GM18861 (cell line): ENCODE measurements at regions not wholly inside any gene's neighbourhood (a gene's known extent, or its start where the extent isn't known, plus 50 kb on each side); places are given as distances from the start of the nearest gene placed in this dataset.

ENCODE experiments used
- ATAC-seq: cut with Tn5 transposase; IDR thresholded peaks from one replicate; pipeline ENCODE4 v1.9.1; 2021; ENCODE audit not compliant: unreplicated experiment

DNA sequence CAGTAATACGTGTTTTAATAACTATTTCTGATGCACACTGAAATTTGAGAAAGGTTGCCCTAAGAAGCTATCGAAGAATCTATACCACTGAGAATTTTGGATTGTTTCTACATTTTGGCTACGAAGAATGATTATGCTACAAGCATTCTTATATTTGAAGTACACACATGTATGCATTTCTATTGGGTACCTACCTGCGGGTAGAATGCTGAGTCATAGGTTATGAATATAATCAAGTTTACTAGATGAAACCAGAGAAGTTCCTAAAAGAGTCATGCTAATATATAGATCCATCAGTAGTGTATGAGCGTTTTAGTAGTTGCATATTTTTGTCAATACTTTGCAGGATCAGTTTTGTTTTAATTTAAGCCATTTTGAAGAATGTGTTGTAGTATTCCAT, 62.0 kb upstream of the PCDH20 start:
- no peak for ATAC-seq

DNA sequence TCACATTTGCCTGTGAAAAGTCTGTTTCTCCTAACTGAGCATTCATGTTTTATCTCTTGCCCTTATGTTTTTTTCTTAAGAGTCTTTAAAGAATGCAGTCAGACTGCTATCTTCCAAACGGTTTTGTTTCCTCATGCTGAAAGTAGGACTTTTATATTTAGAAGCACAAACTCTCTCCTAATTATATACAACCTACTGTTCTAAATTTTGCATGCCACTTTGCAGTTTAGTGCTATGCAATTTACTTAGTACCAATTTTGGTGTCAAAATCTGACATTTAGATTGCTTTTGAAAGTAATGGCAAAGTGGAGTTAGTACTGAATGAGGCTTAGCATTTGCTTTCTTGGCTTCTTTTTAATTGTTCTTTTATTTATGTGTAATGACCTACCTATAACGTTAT, 55.1 kb upstream of the PCDH20 start:
- no peak for ATAC-seq

DNA sequence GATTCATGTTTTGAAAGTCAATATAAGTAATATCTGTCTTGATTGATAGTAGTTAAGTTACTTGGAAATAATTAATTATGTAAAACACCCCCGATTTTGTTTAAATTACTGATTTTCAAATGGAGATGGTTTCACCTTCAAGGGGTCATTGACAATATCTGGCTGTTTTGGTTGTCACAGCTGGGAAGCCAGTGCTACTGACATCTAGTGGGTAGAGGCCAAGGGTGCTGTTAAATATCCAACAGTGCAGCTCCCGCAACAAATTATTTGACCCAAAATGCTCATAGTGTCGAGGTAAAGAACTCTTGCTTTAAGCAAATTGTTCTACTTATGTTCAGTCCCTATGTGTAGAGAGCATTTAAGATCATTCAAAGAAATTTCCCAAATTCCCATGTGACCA, 50.6 kb upstream of the PCDH20 start:
- no peak for ATAC-seq
